ENCODE measurements at regions not wholly inside any gene's neighbourhood (a gene's known extent, or its start where the extent isn't known, plus 50 kb on each side); places are given as distances from the start of the nearest gene placed in this dataset.
"Not testable (repeated sequence)": the region's sequence is repeated elsewhere in the genome, so short reads cannot be mapped to it uniquely, and the experiment has no call there.

GRCh38 chr5:1748271-1748670 is 51.4 kb downstream of the MRPL36 start:
- DNase-seq (ENCODE audit: low read depth): no peak

GRCh38 chr5:1747803-1748085 is 51.9 kb downstream of the MRPL36 start:
- DNase-seq (ENCODE audit: low read depth): no peak

GRCh38 chr5:1747079-1747802 is 52.4 kb downstream of the MRPL36 start:
- DNase-seq (ENCODE audit: low read depth): no peak

GRCh38 chr5:1746371-1747078 is 53.1 kb downstream of the MRPL36 start:
- DNase-seq (ENCODE audit: low read depth): no peak

GRCh38 chr5:1745796-1746370 is 53.8 kb downstream of the MRPL36 start:
- DNase-seq (ENCODE audit: low read depth): no peak

GRCh38 chr5:1745123-1745795 is 54.4 kb downstream of the MRPL36 start:
- no peak for DNase-seq (ENCODE audit: low read depth)

- no peak for DNase-seq (ENCODE audit: low read depth)
Observed at GRCh38 chr5:1744393-1745122, 55.1 kb downstream of the MRPL36 start.

GRCh38 chr5:1743769-1744085 is 55.9 kb downstream of the MRPL36 start:
- DNase-seq (ENCODE audit: low read depth): no peak

- no peak for DNase-seq (ENCODE audit: low read depth)
Observed at GRCh38 chr5:1743061-1743768, 56.4 kb downstream of the MRPL36 start.

GRCh38 chr5:1737790-1738405 is 61.7 kb downstream of the MRPL36 start:
- no peak for DNase-seq (ENCODE audit: low read depth)

- DNase-seq (ENCODE audit: low read depth): no peak
Observed at GRCh38 chr5:1736889-1737711, 62.5 kb downstream of the MRPL36 start.

GRCh38 chr5:1736065-1736464 is 63.6 kb downstream of the MRPL36 start:
- DNase-seq (ENCODE audit: low read depth): no peak

- DNase-seq (ENCODE audit: low read depth): no peak
Observed at GRCh38 chr5:1735320-1735970, 64.2 kb downstream of the MRPL36 start.

GRCh38 chr5:1734908-1735289 is 64.7 kb downstream of the MRPL36 start:
- no peak for DNase-seq (ENCODE audit: low read depth)

GRCh38 chr5:1734271-1734907 is 65.2 kb downstream of the MRPL36 start:
- DNase-seq (ENCODE audit: low read depth): no peak

- no peak for DNase-seq (ENCODE audit: low read depth)
Observed at GRCh38 chr5:1733369-1733768, 66.3 kb downstream of the MRPL36 start.

- DNase-seq (ENCODE audit: low read depth): no peak
Observed at GRCh38 chr5:1732945-1733344, 66.7 kb downstream of the MRPL36 start.

GRCh38 chr5:1732238-1732941 is 67.2 kb downstream of the MRPL36 start:
- no peak for DNase-seq (ENCODE audit: low read depth)

GRCh38 chr5:1731855-1732237 is 67.8 kb downstream of the MRPL36 start:
- DNase-seq (ENCODE audit: low read depth): not testable (repeated sequence)
